Mesenchymal stem cell (in vitro differentiated cells and primary cell): ENCODE measurements at regions not wholly inside any gene's neighbourhood (a gene's known extent, or its start where the extent isn't known, plus 50 kb on each side); places are given as distances from the start of the nearest gene placed in this dataset.

Experiments used
- DNase-seq: peaks from one replicate; pipeline ENCODE4 v3.0.0-alpha.2; 2013
- H2AFZ ChIP-seq: one replicate; pipeline ENCODE4 v1.6.1; 2013; ENCODE audit warnings: low read depth, mild to moderate bottlenecking, control low read depth, inconsistent platforms, low read length, moderate library complexity
- H2AK5ac ChIP-seq: 2 replicates; pipeline ENCODE4 v1.6.1; 2013; ENCODE audit warnings: low read length, moderate library complexity, mild to moderate bottlenecking, inconsistent platforms; ENCODE audit not compliant: severe bottlenecking
- H2BK120ac ChIP-seq: one replicate; pipeline ENCODE4 v1.6.1; 2013; ENCODE audit warnings: low read depth, mild to moderate bottlenecking, inconsistent platforms, low read length, moderate library complexity
- H2BK12ac ChIP-seq, 2 experiments: one replicate each; pipeline ENCODE4 v1.6.1; 2013; ENCODE audit warnings: inconsistent platforms in 2 of 2, low read length in 2 of 2, mild to moderate bottlenecking in 2 of 2, moderate library complexity in 2 of 2, control low read depth in 1 of 2
- H2BK15ac ChIP-seq: one replicate; pipeline ENCODE4 v1.6.1; 2013; ENCODE audit warnings: mild to moderate bottlenecking, low read depth, inconsistent platforms; ENCODE audit not compliant: poor library complexity, severe bottlenecking
- H2BK5ac ChIP-seq: 2 replicates; pipeline ENCODE4 v1.6.1; 2013; ENCODE audit warnings: low read depth, mild to moderate bottlenecking, low read length, control low read depth, inconsistent platforms; ENCODE audit not compliant: poor library complexity, severe bottlenecking
- H3K14ac ChIP-seq, 2 experiments: one replicate each; pipeline ENCODE4 v1.6.1; 2013; ENCODE audit warnings: inconsistent platforms in 2 of 2, low read length in 2 of 2, control low read depth in 1 of 2, mild to moderate bottlenecking in 1 of 2, moderate library complexity in 1 of 2
- H3K18ac ChIP-seq, 2 experiments: one replicate each; pipeline ENCODE4 v1.6.1; 2013; ENCODE audit warnings: inconsistent platforms in 2 of 2, low read length in 2 of 2, control low read depth in 1 of 2, low read depth in 1 of 2, mild to moderate bottlenecking in 1 of 2
- H3K23ac ChIP-seq, 2 experiments: one replicate each; pipeline ENCODE4 v1.6.1; 2013; ENCODE audit warnings: inconsistent platforms in 2 of 2, low read length in 2 of 2, mild to moderate bottlenecking in 2 of 2, moderate library complexity in 2 of 2, control low read depth in 1 of 2
- H3K27ac ChIP-seq: 2 replicates; pipeline ENCODE4 v1.5.1; 2013; ENCODE audit warnings: mild to moderate bottlenecking, moderate library complexity, low read length, control low read depth, inconsistent platforms; ENCODE audit not compliant: poor library complexity, severe bottlenecking
- H3K27me3 ChIP-seq, 2 experiments: 2 replicates each; pipeline versions ENCODE4 v1.6.1 to v1.7.0; 2013; ENCODE audit warnings: low read length in 2 of 2, mild to moderate bottlenecking in 2 of 2, moderate library complexity in 2 of 2, control low read depth in 1 of 2, inconsistent platforms in 1 of 2; ENCODE audit not compliant: control insufficient read depth in 1 of 2, insufficient read depth in 1 of 2
- H3K36me3 ChIP-seq, 2 experiments: 2 replicates each; pipeline versions ENCODE4 v1.6.1 to v1.7.0; 2013; ENCODE audit warnings: low read length in 2 of 2, control low read depth in 1 of 2, inconsistent platforms in 1 of 2, low read depth in 1 of 2, mild to moderate bottlenecking in 1 of 2; ENCODE audit not compliant: insufficient read depth in 2 of 2, control insufficient read depth in 1 of 2
- H3K4ac ChIP-seq, 2 experiments: one replicate each; pipeline ENCODE4 v1.6.1; 2013; ENCODE audit warnings: inconsistent platforms in 2 of 2, low read length in 2 of 2, mild to moderate bottlenecking in 2 of 2, moderate library complexity in 2 of 2, control low read depth in 1 of 2, low read depth in 1 of 2
- H3K4me1 ChIP-seq: 2 replicates; pipeline ENCODE4 v1.6.1; 2013; ENCODE audit warnings: low read depth, low read length, control low read depth; ENCODE audit not compliant: control insufficient read depth, insufficient read depth
- H3K4me2 ChIP-seq: 2 replicates; pipeline ENCODE4 v1.6.1; 2013; ENCODE audit warnings: low read length, mild to moderate bottlenecking, inconsistent platforms; ENCODE audit not compliant: poor library complexity, severe bottlenecking
- H3K4me3 ChIP-seq, 2 experiments: 2 replicates each; pipeline versions ENCODE4 v1.5.1 to v1.7.0; 2013; ENCODE audit warnings: low read length in 2 of 2, mild to moderate bottlenecking in 2 of 2, control low read depth in 1 of 2, low read depth in 1 of 2; ENCODE audit not compliant: insufficient read depth in 1 of 2
- H3K79me1 ChIP-seq: replicated peaks from 2 replicates; pipeline ENCODE4 v1.6.1; 2013; ENCODE audit warnings: mild to moderate bottlenecking, control low read depth, low read length, inconsistent platforms; ENCODE audit not compliant: poor library complexity, severe bottlenecking
- H3K9ac ChIP-seq: 2 replicates; pipeline ENCODE4 v1.7.0; 2013; ENCODE audit warnings: mild to moderate bottlenecking, low read length, moderate library complexity
- H3K9me3 ChIP-seq: 2 replicates; pipeline ENCODE4 v1.7.0; 2013; ENCODE audit warnings: mild to moderate bottlenecking, low read length; ENCODE audit not compliant: control insufficient read depth
- H4K8ac ChIP-seq: one replicate; pipeline ENCODE4 v1.6.1; 2013; ENCODE audit warnings: inconsistent platforms, mild to moderate bottlenecking, low read length, moderate library complexity
- H4K91ac ChIP-seq: one replicate; pipeline ENCODE4 v1.6.1; 2013; ENCODE audit warnings: mild to moderate bottlenecking, low read length, inconsistent platforms
- WGBS: methylation state at CpG from one replicate; pipeline ENCODE4 v1.1.7; 2013; ENCODE audit warnings: mixed read lengths; 5-methylcytosine and 5-hydroxymethylcytosine counted together

GRCh38 chr2:236639461-236640235, 70.0 kb downstream of the ACKR3 start:
- 98% methylated on average over 4 of the region's 7 CpGs for WGBS
- Histone ChIP-seq H3K79me1 (no peaks in the 10 kb centered on the region), H2BK15ac (no peak overlapping the region), H4K8ac (no peak overlapping the region), H3K4me2 (no peak overlapping the region), H2AK5ac (no peak overlapping the region), H3K36me3 (no peaks in the 10 kb centered on the region), H4K91ac (no peak overlapping the region), H3K9ac (no peak overlapping the region), H3K14ac (no peak overlapping the region), H3K23ac (no peak overlapping the region), H3K4me1 (peaks cover 8% of the 10 kb centered on the region), H2BK12ac (no peak overlapping the region), H3K9me3 (peaks cover 23% of the 10 kb centered on the region), H3K27ac (no peak overlapping the region), H3K4ac (no peak overlapping the region), H3K4me3 (peak overlapping the region in 1 of 2 experiments; percentile 14), H2BK120ac (no peak overlapping the region), H3K27me3 (no peaks in the 10 kb centered on the region), H2BK5ac (no peak overlapping the region), H2AFZ (no peak overlapping the region), H3K18ac (no peak overlapping the region)
- DNase-seq = no peak

GRCh38 chr2:236641051-236641726, 71.6 kb downstream of the ACKR3 start:
- peaks cover 23% of the 10 kb centered on the region for H3K9me3 ChIP-seq
- no peak overlapping the region for H3K23ac ChIP-seq
- no peaks in the 10 kb centered on the region for H3K79me1 ChIP-seq
- no peak overlapping the region for H2BK120ac ChIP-seq
- no peak overlapping the region for H3K4me2 ChIP-seq
- H2BK15ac ChIP-seq = no peak overlapping the region
- H4K91ac ChIP-seq = no peak overlapping the region
- peak overlapping the region in 1 of 2 experiments; percentile 5 for H3K4me3 ChIP-seq
- no peak overlapping the region for H3K27ac ChIP-seq
- H3K4me1 ChIP-seq = peaks cover 8% of the 10 kb centered on the region
- H2BK5ac ChIP-seq = no peak overlapping the region
- no peak overlapping the region for H3K18ac ChIP-seq
- H3K36me3 ChIP-seq = no peaks in the 10 kb centered on the region
- 94% methylated on average over 16 of the region's 16 CpGs for WGBS
- no peak overlapping the region for H3K4ac ChIP-seq
- H4K8ac ChIP-seq = no peak overlapping the region
- no peaks in the 10 kb centered on the region for H3K27me3 ChIP-seq
- H3K14ac ChIP-seq = no peak overlapping the region
- H3K9ac ChIP-seq = peak overlapping the region; percentile 91
- H2AK5ac ChIP-seq = no peak overlapping the region
- no peak overlapping the region for H2AFZ ChIP-seq
- H2BK12ac ChIP-seq = no peak overlapping the region
- no peak for DNase-seq

- H3K4ac ChIP-seq = no peak overlapping the region
- H2BK5ac ChIP-seq = no peak overlapping the region
- H3K9me3 ChIP-seq = peaks cover 21% of the 10 kb centered on the region
- no peak overlapping the region for H3K4me2 ChIP-seq
- H2AK5ac ChIP-seq = peak overlapping the region; percentile 56
- no peaks in the 10 kb centered on the region for H3K79me1 ChIP-seq
- peaks cover 8% of the 10 kb centered on the region for H3K4me1 ChIP-seq
- no peaks in the 10 kb centered on the region for H3K27me3 ChIP-seq
- no peak overlapping the region for H2BK15ac ChIP-seq
- no peak for DNase-seq
- H3K18ac ChIP-seq = no peak overlapping the region
- no peak overlapping the region for H4K91ac ChIP-seq
- H3K36me3 ChIP-seq = no peaks in the 10 kb centered on the region
- no peak overlapping the region for H2BK120ac ChIP-seq
- H3K14ac ChIP-seq = no peak overlapping the region
- 89% methylated on average over 4 of the region's 4 CpGs for WGBS
- H3K27ac ChIP-seq = peak overlapping the region; percentile 69
- peak overlapping the region in 1 of 2 experiments; percentile 57 for H3K4me3 ChIP-seq
- no peak overlapping the region for H4K8ac ChIP-seq
- H3K23ac ChIP-seq = no peak overlapping the region
- no peak overlapping the region for H2BK12ac ChIP-seq
- peak overlapping the region; percentile 91 for H3K9ac ChIP-seq
- H2AFZ ChIP-seq = no peak overlapping the region
These were observed 72.5 kb downstream of the ACKR3 start for GRCh38 chr2:236642125-236642524.

GRCh38 chr2:236642584-236643291, 73.1 kb downstream of the ACKR3 start:
- no peak overlapping the region for H3K23ac ChIP-seq
- no peak overlapping the region for H2AK5ac ChIP-seq
- WGBS = 27% methylated on average over 23 of the region's 23 CpGs
- no peaks in the 10 kb centered on the region for H3K79me1 ChIP-seq
- peaks cover 19% of the 10 kb centered on the region for H3K9me3 ChIP-seq
- peak overlapping the region in 1 of 2 experiments; percentile 76 for H2BK12ac ChIP-seq
- no peak overlapping the region for H3K4ac ChIP-seq
- H4K8ac ChIP-seq = peak overlapping the region; percentile 7
- DNase-seq = peak; percentile 98
- H2BK120ac ChIP-seq = no peak overlapping the region
- H3K4me2 ChIP-seq = peak overlapping the region; percentile 25
- no peak overlapping the region for H2AFZ ChIP-seq
- peak overlapping the region; percentile 63 for H2BK5ac ChIP-seq
- peak overlapping the region; percentile 91 for H3K9ac ChIP-seq
- peak overlapping the region; percentile 35 for H4K91ac ChIP-seq
- H3K18ac ChIP-seq = peak overlapping the region; percentile 35 to 67
- no peak overlapping the region for H3K14ac ChIP-seq
- H3K27me3 ChIP-seq = no peaks in the 10 kb centered on the region
- peak overlapping the region in 1 of 2 experiments; percentile 58 for H3K4me3 ChIP-seq
- H3K36me3 ChIP-seq = no peaks in the 10 kb centered on the region
- peak overlapping the region; percentile 69 for H3K27ac ChIP-seq
- H3K4me1 ChIP-seq = peaks cover 8% of the 10 kb centered on the region
- H2BK15ac ChIP-seq = peak overlapping the region; percentile 80
